GM19043 (cell line): ENCODE measurements at regions not wholly inside any gene's neighbourhood (a gene's known extent, or its start where the extent isn't known, plus 50 kb on each side); places are given as distances from the start of the nearest gene placed in this dataset.
"Not testable (repeated sequence)": the region's sequence is repeated elsewhere in the genome, so short reads cannot be mapped to it uniquely, and the experiment has no call there.

Experiments used
- ATAC-seq: cut with Tn5 transposase; IDR thresholded peaks from one replicate; pipeline ENCODE4 v1.9.1; 2021; ENCODE audit warnings: low read depth; ENCODE audit not compliant: unreplicated experiment

- ATAC-seq, result no peak
These were observed 189.6 kb upstream of the MAN1A1 start for GRCh38 chr6:119539066-119539746.

- ATAC-seq, result no peak
These were observed 187.1 kb upstream of the MAN1A1 start for GRCh38 chr6:119536666-119537065.

- ATAC-seq, result peak; percentile 56
These were observed 185.8 kb upstream of the MAN1A1 start for GRCh38 chr6:119535332-119535731.

- ATAC-seq, result no peak
These were observed 184.2 kb upstream of the MAN1A1 start for GRCh38 chr6:119533603-119534279.

GRCh38 chr6:119527231-119527578 lies 177.6 kb upstream of the MAN1A1 start:
- ATAC-seq, result no peak

GRCh38 chr6:119526561-119527230 lies 177.1 kb upstream of the MAN1A1 start:
- no peak for ATAC-seq

GRCh38 chr6:119524410-119524809 lies 174.8 kb upstream of the MAN1A1 start:
- ATAC-seq, result no peak

- no peak for ATAC-seq
These were observed 174.0 kb upstream of the MAN1A1 start for GRCh38 chr6:119523556-119523955.

- ATAC-seq, result no peak
These were observed 171.7 kb upstream of the MAN1A1 start for GRCh38 chr6:119521251-119521650.

GRCh38 chr6:119517428-119517827 lies 167.9 kb upstream of the MAN1A1 start:
- no peak for ATAC-seq

- ATAC-seq, result no peak
These were observed 164.8 kb upstream of the MAN1A1 start for GRCh38 chr6:119514345-119514744.

- ATAC-seq, result no peak
These were observed 161.5 kb upstream of the MAN1A1 start for GRCh38 chr6:119511024-119511423.

- ATAC-seq, result no peak
These were observed 160.7 kb upstream of the MAN1A1 start for GRCh38 chr6:119510246-119510645.

- no peak for ATAC-seq
These were observed 157.1 kb upstream of the MAN1A1 start for GRCh38 chr6:119506631-119507174.

GRCh38 chr6:119501798-119502483 lies 152.4 kb upstream of the MAN1A1 start:
- ATAC-seq, result peak; percentile 90

GRCh38 chr6:119499797-119500196 lies 150.2 kb upstream of the MAN1A1 start:
- no peak for ATAC-seq

- ATAC-seq, result no peak
These were observed 148.6 kb upstream of the MAN1A1 start for GRCh38 chr6:119497988-119498727.

- no peak for ATAC-seq
These were observed 145.7 kb upstream of the MAN1A1 start for GRCh38 chr6:119495230-119495683.

- no peak for ATAC-seq
These were observed 144.4 kb upstream of the MAN1A1 start for GRCh38 chr6:119493980-119494379.

GRCh38 chr6:119491112-119491511 lies 141.6 kb upstream of the MAN1A1 start:
- not testable (repeated sequence) for ATAC-seq
